HG03442 (cell line): ENCODE measurements at regions not wholly inside any gene's neighbourhood (a gene's known extent, or its start where the extent isn't known, plus 50 kb on each side); places are given as distances from the start of the nearest gene placed in this dataset.

Experiments used
- ATAC-seq: cut with Tn5 transposase; IDR thresholded peaks from one replicate; pipeline ENCODE4 v1.9.1; 2021; ENCODE audit warnings: mild to moderate bottlenecking, moderate library complexity; ENCODE audit not compliant: unreplicated experiment

GRCh38 chr12:58131986-58132755, 190.8 kb downstream of the ATP23 start:
- ATAC-seq: no peak

GRCh38 chr12:58138424-58138823, 197.1 kb downstream of the ATP23 start:
- no peak for ATAC-seq

- ATAC-seq: no peak
These were observed 198.5 kb downstream of the ATP23 start for GRCh38 chr12:58139894-58140293.

- no peak for ATAC-seq
These were observed 199.0 kb downstream of the ATP23 start for GRCh38 chr12:58140395-58140794.

GRCh38 chr12:58142991-58143390, 201.6 kb downstream of the ATP23 start:
- ATAC-seq: no peak

- no peak for ATAC-seq
These were observed 202.2 kb downstream of the ATP23 start for GRCh38 chr12:58143498-58143995.

- no peak for ATAC-seq
These were observed 207.0 kb downstream of the ATP23 start for GRCh38 chr12:58148405-58148804.

- no peak for ATAC-seq
These were observed 207.6 kb downstream of the ATP23 start for GRCh38 chr12:58148976-58149375.

GRCh38 chr12:58154359-58154758, 213.0 kb downstream of the ATP23 start:
- no peak for ATAC-seq

- no peak for ATAC-seq
These were observed 215.3 kb downstream of the ATP23 start for GRCh38 chr12:58156697-58157096.

- ATAC-seq: no peak
These were observed 218.6 kb downstream of the ATP23 start for GRCh38 chr12:58159941-58160340.

- no peak for ATAC-seq
These were observed 220.4 kb downstream of the ATP23 start for GRCh38 chr12:58161773-58162172.

GRCh38 chr12:58163021-58163420, 221.7 kb downstream of the ATP23 start:
- no peak for ATAC-seq

- no peak for ATAC-seq
These were observed 225.3 kb downstream of the ATP23 start for GRCh38 chr12:58166643-58167042.

GRCh38 chr12:58167622-58168021, 226.3 kb downstream of the ATP23 start:
- no peak for ATAC-seq

GRCh38 chr12:58169826-58170225, 228.5 kb downstream of the ATP23 start:
- no peak for ATAC-seq

- ATAC-seq: no peak
These were observed 230.5 kb downstream of the ATP23 start for GRCh38 chr12:58171914-58172313.

- no peak for ATAC-seq
These were observed 231.2 kb downstream of the ATP23 start for GRCh38 chr12:58172433-58173073.

GRCh38 chr12:58174316-58174715, 232.9 kb downstream of the ATP23 start:
- no peak for ATAC-seq

GRCh38 chr12:58176296-58176869, 235.0 kb downstream of the ATP23 start:
- no peak for ATAC-seq

GRCh38 chr12:58177366-58177765, 236.0 kb downstream of the ATP23 start:
- ATAC-seq: no peak

GRCh38 chr12:58184212-58184611, 242.8 kb downstream of the ATP23 start:
- no peak for ATAC-seq
